ENCODE measurements at regions not wholly inside any gene's neighbourhood (a gene's known extent, or its start where the extent isn't known, plus 50 kb on each side); places are given as distances from the start of the nearest gene placed in this dataset.

DNA sequence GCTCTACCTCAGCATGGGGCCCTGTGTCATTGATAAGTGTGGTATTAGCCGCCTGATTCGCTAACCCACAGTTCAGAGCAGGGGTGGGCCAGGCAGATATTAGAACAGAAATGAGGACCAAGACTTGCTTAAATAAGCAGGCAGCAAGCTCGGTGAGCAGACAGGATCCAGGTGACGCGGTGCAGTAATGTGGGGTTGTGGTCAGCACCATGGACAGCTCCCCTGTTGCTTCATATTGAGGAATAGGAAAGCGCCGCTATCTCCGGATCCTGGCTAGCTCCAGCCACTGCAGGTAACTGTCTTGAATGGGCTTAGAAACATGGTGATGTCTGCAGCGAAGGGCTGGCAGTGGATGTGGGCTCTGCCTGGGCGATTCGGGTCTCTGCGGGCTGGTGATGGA lies 51.3 kb upstream of the GPR26 start (continued):
- peak; percentile 63 for TF ChIP-seq ZNF883 (CRISPR knock-in tag; IDR thresholded peaks at IDR 0.05; ENCODE audit: not compliant biosample characterization)
- no peak for TF ChIP-seq HDAC6 (IDR thresholded peaks at IDR 0.05; ENCODE audit: low read depth, low read length)
- no peak for TF ChIP-seq RXRA (CRISPR knock-in tag; IDR thresholded peaks at IDR 0.05)
- TF ChIP-seq, protein P1, sequence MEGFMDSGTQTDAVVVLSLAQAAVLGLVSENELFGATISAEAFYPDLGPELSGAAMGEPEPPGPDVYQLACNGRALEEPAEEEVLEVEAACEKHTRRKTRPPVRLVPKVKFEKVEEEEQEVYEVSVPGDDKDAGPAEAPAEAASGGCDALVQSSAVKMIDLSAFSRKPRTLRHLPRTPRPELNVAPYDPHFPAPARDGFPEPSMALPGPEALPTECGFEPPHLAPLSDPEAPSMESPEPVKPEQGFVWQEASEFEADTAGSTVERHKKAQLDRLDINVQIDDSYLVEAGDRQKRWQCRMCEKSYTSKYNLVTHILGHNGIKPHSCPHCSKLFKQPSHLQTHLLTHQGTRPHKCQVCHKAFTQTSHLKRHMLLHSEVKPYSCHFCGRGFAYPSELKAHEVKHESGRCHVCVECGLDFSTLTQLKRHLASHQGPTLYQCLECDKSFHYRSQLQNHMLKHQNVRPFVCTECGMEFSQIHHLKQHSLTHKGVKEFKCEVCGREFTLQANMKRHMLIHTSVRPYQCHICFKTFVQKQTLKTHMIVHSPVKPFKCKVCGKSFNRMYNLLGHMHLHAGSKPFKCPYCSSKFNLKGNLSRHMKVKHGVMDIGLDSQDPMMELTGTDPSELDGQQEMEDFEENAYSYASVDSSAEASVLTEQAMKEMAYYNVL (CRISPR knock-in tag; IDR thresholded peaks at IDR 0.05; ENCODE audit: borderline replicate concordance) = no peak
- no peak for TF ChIP-seq SP4 (CRISPR knock-in tag; IDR thresholded peaks at IDR 0.05)
- TF ChIP-seq SIN3B (IDR thresholded peaks at IDR 0.05; ENCODE audit: low read length) = no peak
- 0 out of 2 replicates have a peak, but pooled peaks have one; percentile 53 for TF ChIP-seq KMT2B (CRISPR knock-in tag; IDR thresholded peaks at IDR 0.05)
- no peak for TF ChIP-seq RFXAP (CRISPR knock-in tag; IDR thresholded peaks at IDR 0.05; ENCODE audit: borderline replicate concordance)
- no peak for TF ChIP-seq FOXA1 (IDR thresholded peaks at IDR 0.05)
- no peak for TF ChIP-seq FOXA1 (CRISPR knock-in tag; IDR thresholded peaks at IDR 0.05)
- no peak for TF ChIP-seq ZFX (CRISPR knock-in tag; IDR thresholded peaks at IDR 0.05; ENCODE audit: low read depth)
- 0 out of 2 replicates have a peak, but pooled peaks have one; percentile 57 for TF ChIP-seq ZNF7 (CRISPR knock-in tag; IDR thresholded peaks at IDR 0.05)
- no peak for TF ChIP-seq EEA1 (CRISPR knock-in tag; IDR thresholded peaks at IDR 0.05; ENCODE audit: borderline replicate concordance)
- no peak for TF ChIP-seq NR2C2 (CRISPR knock-in tag; IDR thresholded peaks at IDR 0.05; ENCODE audit: borderline replicate concordance)
- peak; percentile 91 for TF ChIP-seq CEBPB (IDR thresholded peaks at IDR 0.05; ENCODE audit: borderline replicate concordance, low read depth, low read length)
- TF ChIP-seq ADNP (CRISPR knock-in tag; IDR thresholded peaks at IDR 0.05) = no peak
- 0 out of 2 replicates have a peak, but pooled peaks have one; percentile 13 for TF ChIP-seq ZNF629 (CRISPR knock-in tag; conservative IDR thresholded peaks at IDR 0.05)
- TF ChIP-seq SRY (CRISPR knock-in tag; IDR thresholded peaks at IDR 0.05) = peak; percentile 60; the same call in 1 of the 2 replicates
- peak; percentile 39; the same call in 1 of the 2 replicates for TF ChIP-seq TBX2 (CRISPR knock-in tag; IDR thresholded peaks at IDR 0.05; ENCODE audit: borderline replicate concordance)
- TF ChIP-seq ZNF652 (CRISPR knock-in tag; IDR thresholded peaks at IDR 0.05; ENCODE audit: borderline replicate concordance, low read depth) = no peak
- TF ChIP-seq, protein P2, sequence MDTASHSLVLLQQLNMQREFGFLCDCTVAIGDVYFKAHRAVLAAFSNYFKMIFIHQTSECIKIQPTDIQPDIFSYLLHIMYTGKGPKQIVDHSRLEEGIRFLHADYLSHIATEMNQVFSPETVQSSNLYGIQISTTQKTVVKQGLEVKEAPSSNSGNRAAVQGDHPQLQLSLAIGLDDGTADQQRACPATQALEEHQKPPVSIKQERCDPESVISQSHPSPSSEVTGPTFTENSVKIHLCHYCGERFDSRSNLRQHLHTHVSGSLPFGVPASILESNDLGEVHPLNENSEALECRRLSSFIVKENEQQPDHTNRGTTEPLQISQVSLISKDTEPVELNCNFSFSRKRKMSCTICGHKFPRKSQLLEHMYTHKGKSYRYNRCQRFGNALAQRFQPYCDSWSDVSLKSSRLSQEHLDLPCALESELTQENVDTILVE (CRISPR knock-in tag; IDR thresholded peaks at IDR 0.05) = peak; percentile 65; the same call in 1 of the 2 replicates
- TF ChIP-seq ZBTB1 (CRISPR knock-in tag; IDR thresholded peaks at IDR 0.05; ENCODE audit: borderline replicate concordance) = no peak; the same call in 1 of the 2 replicates
- TF ChIP-seq, protein P3, sequence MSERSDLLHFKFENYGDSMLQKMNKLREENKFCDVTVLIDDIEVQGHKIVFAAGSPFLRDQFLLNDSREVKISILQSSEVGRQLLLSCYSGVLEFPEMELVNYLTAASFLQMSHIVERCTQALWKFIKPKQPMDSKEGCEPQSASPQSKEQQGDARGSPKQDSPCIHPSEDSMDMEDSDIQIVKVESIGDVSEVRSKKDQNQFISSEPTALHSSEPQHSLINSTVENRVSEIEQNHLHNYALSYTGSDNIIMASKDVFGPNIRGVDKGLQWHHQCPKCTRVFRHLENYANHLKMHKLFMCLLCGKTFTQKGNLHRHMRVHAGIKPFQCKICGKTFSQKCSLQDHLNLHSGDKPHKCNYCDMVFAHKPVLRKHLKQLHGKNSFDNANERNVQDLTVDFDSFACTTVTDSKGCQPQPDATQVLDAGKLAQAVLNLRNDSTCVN (CRISPR knock-in tag; IDR thresholded peaks at IDR 0.05; ENCODE audit: borderline replicate concordance) = peak; percentile 91
- TF ChIP-seq, protein P4, sequence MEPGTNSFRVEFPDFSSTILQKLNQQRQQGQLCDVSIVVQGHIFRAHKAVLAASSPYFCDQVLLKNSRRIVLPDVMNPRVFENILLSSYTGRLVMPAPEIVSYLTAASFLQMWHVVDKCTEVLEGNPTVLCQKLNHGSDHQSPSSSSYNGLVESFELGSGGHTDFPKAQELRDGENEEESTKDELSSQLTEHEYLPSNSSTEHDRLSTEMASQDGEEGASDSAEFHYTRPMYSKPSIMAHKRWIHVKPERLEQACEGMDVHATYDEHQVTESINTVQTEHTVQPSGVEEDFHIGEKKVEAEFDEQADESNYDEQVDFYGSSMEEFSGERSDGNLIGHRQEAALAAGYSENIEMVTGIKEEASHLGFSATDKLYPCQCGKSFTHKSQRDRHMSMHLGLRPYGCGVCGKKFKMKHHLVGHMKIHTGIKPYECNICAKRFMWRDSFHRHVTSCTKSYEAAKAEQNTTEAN (CRISPR knock-in tag; conservative IDR thresholded peaks at IDR 0.05) = peak; percentile 81
- 0 out of 2 replicates have a peak, but pooled peaks have one; percentile 31 for TF ChIP-seq ETV5 (CRISPR knock-in tag; IDR thresholded peaks at IDR 0.05; ENCODE audit: borderline replicate concordance)
- TF ChIP-seq SMARCE1 (IDR thresholded peaks at IDR 0.05; ENCODE audit: borderline replicate concordance) = no peak
- TF ChIP-seq SRSF9 (IDR thresholded peaks at IDR 0.05; ENCODE audit: borderline replicate concordance, insufficient read depth, low read depth, low read length, poor library complexity, severe bottlenecking) = no peak
- no peak for TF ChIP-seq ARHGAP35 (CRISPR knock-in tag; IDR thresholded peaks at IDR 0.05; ENCODE audit: borderline replicate concordance)

Data from HepG2 (cell line).